ENCODE measurements at regions not wholly inside any gene's neighbourhood (a gene's known extent, or its start where the extent isn't known, plus 50 kb on each side); places are given as distances from the start of the nearest gene placed in this dataset.

GRCh38 chrX:78493180-78493579 lies 165.8 kb upstream of the CYSLTR1 start:
- DNase-seq (ENCODE audit: low read depth in 1 of 2, low spot score in 1 of 2) = no peak

- no peak for DNase-seq (ENCODE audit: low read depth in 1 of 2, low spot score in 1 of 2)
Measured at GRCh38 chrX:78476701-78477100, 149.3 kb upstream of the CYSLTR1 start.

- DNase-seq (ENCODE audit: low read depth in 1 of 2, low spot score in 1 of 2) = no peak
Measured at GRCh38 chrX:78456909-78457308, 129.5 kb upstream of the CYSLTR1 start.

- no peak for DNase-seq (ENCODE audit: low read depth in 1 of 2, low spot score in 1 of 2)
Measured at GRCh38 chrX:78455901-78456300, 128.5 kb upstream of the CYSLTR1 start.

GRCh38 chrX:78452356-78452755 lies 124.9 kb upstream of the CYSLTR1 start:
- DNase-seq (ENCODE audit: low read depth in 1 of 2, low spot score in 1 of 2) = no peak

GRCh38 chrX:78437621-78438020 lies 110.2 kb upstream of the CYSLTR1 start:
- DNase-seq (ENCODE audit: low read depth in 1 of 2, low spot score in 1 of 2) = no peak

GRCh38 chrX:78429172-78429571 lies 101.8 kb upstream of the CYSLTR1 start:
- DNase-seq (ENCODE audit: low read depth in 1 of 2, low spot score in 1 of 2) = no peak

GRCh38 chrX:78388663-78389062 lies 61.3 kb upstream of the CYSLTR1 start:
- DNase-seq (ENCODE audit: low read depth in 1 of 2, low spot score in 1 of 2) = no peak

GRCh38 chrX:78387364-78387763 lies 60.0 kb upstream of the CYSLTR1 start:
- DNase-seq (ENCODE audit: low read depth in 1 of 2, low spot score in 1 of 2) = no peak

GRCh38 chrX:78384486-78384885 lies 57.1 kb upstream of the CYSLTR1 start:
- no peak for DNase-seq (ENCODE audit: low read depth in 1 of 2, low spot score in 1 of 2)

- DNase-seq (ENCODE audit: low read depth in 1 of 2, low spot score in 1 of 2) = no peak
Measured at GRCh38 chrX:78383594-78383993, 56.2 kb upstream of the CYSLTR1 start.

GRCh38 chrX:78378476-78379115 lies 51.2 kb upstream of the CYSLTR1 start:
- DNase-seq (ENCODE audit: low read depth in 1 of 2, low spot score in 1 of 2) = no peak
